ENCODE measurements at regions not wholly inside any gene's neighbourhood (a gene's known extent, or its start where the extent isn't known, plus 50 kb on each side); places are given as distances from the start of the nearest gene placed in this dataset.

- Histone ChIP-seq H3K9me3 (ENCODE audit: insufficient read depth, low read length, severe bottlenecking) (no peaks in the 10 kb centered on the region), H2AFZ (ENCODE audit: low read depth, low read length) (no peak overlapping the region), H3K4me2 (ENCODE audit: insufficient read depth, low read length) (no peak overlapping the region), H3K9ac (ENCODE audit: low read depth, low read length) (no peak overlapping the region), H3K27ac (ENCODE audit: low read length) (no peak overlapping the region), H4K20me1 (ENCODE audit: insufficient read depth, low read length) (no peaks in the 10 kb centered on the region; the same call in 1 of the 2 replicates), H3K36me3 (ENCODE audit: insufficient read depth, low read length) (no peaks in the 10 kb centered on the region), H3K4me1 (ENCODE audit: insufficient read depth, low read length) (no peaks in the 10 kb centered on the region), H3K27me3 (ENCODE audit: insufficient read depth, low read length, poor library complexity) (peaks cover 6% of the 10 kb centered on the region), H3K4me3 (ENCODE audit: low read depth in 1 of 2, low read length in 2 of 2) (no peak overlapping the region), H3K79me2 (ENCODE audit: insufficient read depth, low read length) (no peaks in the 10 kb centered on the region)
- TF ChIP-seq EZH2 (IDR thresholded peaks at IDR 0.05; ENCODE audit: borderline replicate concordance, low read depth, low read length, severe bottlenecking) (no peak), CTCF (IDR thresholded peaks at IDR 0.05; ENCODE audit: borderline replicate concordance, extremely low read depth, low read length, poor library complexity, severe bottlenecking) (no peak)
- DNase-seq, result no peak
- ATAC-seq (ENCODE audit: insufficient read depth, low read depth), result no peak
Measured at GRCh38 chr22:44382116-44383038, 69.6 kb upstream of the SHISAL1 start.

- Histone ChIP-seq H3K27me3 (ENCODE audit: insufficient read depth, low read length, poor library complexity) (peaks cover 6% of the 10 kb centered on the region), H3K9me3 (ENCODE audit: insufficient read depth, low read length, severe bottlenecking) (no peaks in the 10 kb centered on the region), H3K4me2 (ENCODE audit: insufficient read depth, low read length) (no peak overlapping the region), H2AFZ (ENCODE audit: low read depth, low read length) (no peak overlapping the region), H3K36me3 (ENCODE audit: insufficient read depth, low read length) (no peaks in the 10 kb centered on the region), H3K9ac (ENCODE audit: low read depth, low read length) (no peak overlapping the region), H3K4me3 (ENCODE audit: low read depth in 1 of 2, low read length in 2 of 2) (no peak overlapping the region), H3K79me2 (ENCODE audit: insufficient read depth, low read length) (no peaks in the 10 kb centered on the region), H3K4me1 (ENCODE audit: insufficient read depth, low read length) (no peaks in the 10 kb centered on the region), H3K27ac (ENCODE audit: low read length) (no peak overlapping the region), H4K20me1 (ENCODE audit: insufficient read depth, low read length) (no peaks in the 10 kb centered on the region; the same call in 1 of the 2 replicates)
- no peak for DNase-seq
- no peak for TF ChIP-seq CTCF (IDR thresholded peaks at IDR 0.05; ENCODE audit: borderline replicate concordance, extremely low read depth, low read length, poor library complexity, severe bottlenecking)
- no peak for TF ChIP-seq EZH2 (IDR thresholded peaks at IDR 0.05; ENCODE audit: borderline replicate concordance, low read depth, low read length, severe bottlenecking)
- ATAC-seq (ENCODE audit: insufficient read depth, low read depth), result no peak
Measured at GRCh38 chr22:44381761-44382115, 69.0 kb upstream of the SHISAL1 start.

GRCh38 chr22:44380756-44381486 lies 68.2 kb upstream of the SHISAL1 start:
- peaks cover 6% of the 10 kb centered on the region for H3K27me3 ChIP-seq (ENCODE audit: insufficient read depth, low read length, poor library complexity)
- no peak for ATAC-seq (ENCODE audit: insufficient read depth, low read depth)
- TF ChIP-seq EZH2 (IDR thresholded peaks at IDR 0.05; ENCODE audit: borderline replicate concordance, low read depth, low read length, severe bottlenecking), result no peak
- TF ChIP-seq CTCF (IDR thresholded peaks at IDR 0.05; ENCODE audit: borderline replicate concordance, extremely low read depth, low read length, poor library complexity, severe bottlenecking), result no peak
- H3K27ac ChIP-seq (ENCODE audit: low read length), result no peak overlapping the region
- H3K4me3 ChIP-seq (ENCODE audit: low read depth in 1 of 2, low read length in 2 of 2), result no peak overlapping the region
- no peak overlapping the region for H2AFZ ChIP-seq (ENCODE audit: low read depth, low read length)
- no peak overlapping the region for H3K9ac ChIP-seq (ENCODE audit: low read depth, low read length)
- no peaks in the 10 kb centered on the region; the same call in 1 of the 2 replicates for H4K20me1 ChIP-seq (ENCODE audit: insufficient read depth, low read length)
- no peak for DNase-seq
- no peak overlapping the region for H3K4me2 ChIP-seq (ENCODE audit: insufficient read depth, low read length)
- H3K4me1 ChIP-seq (ENCODE audit: insufficient read depth, low read length), result no peaks in the 10 kb centered on the region
- H3K9me3 ChIP-seq (ENCODE audit: insufficient read depth, low read length, severe bottlenecking), result no peaks in the 10 kb centered on the region
- no peaks in the 10 kb centered on the region for H3K79me2 ChIP-seq (ENCODE audit: insufficient read depth, low read length)
- no peaks in the 10 kb centered on the region for H3K36me3 ChIP-seq (ENCODE audit: insufficient read depth, low read length)
